Psoas muscle (tissue), 7 donors: ENCODE measurements at regions not wholly inside any gene's neighbourhood (a gene's known extent, or its start where the extent isn't known, plus 50 kb on each side); places are given as distances from the start of the nearest gene placed in this dataset.

Source experiments
- ATAC-seq, 4 donors: fragments of 200-7000 bp; cut with Tn5 transposase; one replicate each; pipeline ENCODE4 v1.9.1; 2020; ENCODE audit warnings: moderate library complexity in 3 of 4, mild to moderate bottlenecking in 2 of 4
- DNase-seq, 2 donors: peaks; one replicate each; pipeline ENCODE4 v3.0.0-alpha.2; 2020
- H3K27ac ChIP-seq: fragments of 200-600 bp; one replicate; pipeline ENCODE4 v1.8.0; 2022
- H3K27me3 ChIP-seq, 3 donors: fragments of 200-600 bp in 1 of 3; one replicate each; pipeline versions ENCODE4 v1.6.1 to v1.8.0; 2013 to 2022; ENCODE audit warnings: low read length in 2 of 3, mild to moderate bottlenecking in 2 of 3, moderate library complexity in 1 of 3; ENCODE audit not compliant: insufficient read depth in 3 of 3
- H3K36me3 ChIP-seq, 2 donors: fragments of 200-600 bp in 1 of 2; one replicate each; pipeline versions ENCODE4 v1.6.1 to v1.8.0; 2013 to 2022; ENCODE audit warnings: low read depth in 1 of 2, mild to moderate bottlenecking in 1 of 2, moderate library complexity in 1 of 2; ENCODE audit not compliant: insufficient read depth in 1 of 2
- H3K4me1 ChIP-seq: fragments of 200-600 bp; one replicate; pipeline ENCODE4 v1.8.0; 2022
- H3K4me3 ChIP-seq: fragments of 200-600 bp; one replicate; pipeline ENCODE4 v1.8.0; 2022; ENCODE audit warnings: mild to moderate bottlenecking
- H3K9me3 ChIP-seq: fragments of 200-600 bp; one replicate; pipeline ENCODE4 v1.8.0; 2022
- CTCF ChIP-seq: fragments of 200-600 bp; IDR thresholded peaks from one replicate; pipeline ENCODE4 v1.8.0; 2022; ENCODE audit warnings: antibody characterized with exemption
- WGBS, 3 donors: extraction: QIAGEN DNeasy Blood & Tissue Kit; methylation state at CpG; one replicate each; pipeline versions ENCODE4 v1.1.6 to v1.1.7; 2013; 5-methylcytosine and 5-hydroxymethylcytosine counted together
- intact Hi-C, 2 donors: fragments of 100-400 bp; cut with DNase I; formaldehyde crosslinking; loops; one replicate each; pipeline versions ENCODE4 v1.11.0 to v1.14.2; 2022
- donor health status: healthy with polysubstance abuse.
- donor health status: DM: no; HTN: no; CAD: no; lungs with moderate emphysema.
- donor health status: Bipolar disorder and iron deficiency.
- donor health status: healthy.
- donor health status: DM: yes; HTN: yes; CAD: no.
- donor health status: DM: no; HTN: no; CAD: no.
- donor health status: DM: yes; HTN: yes; CAD: no.

GRCh38 chr5:3698412-3698811 is 102.8 kb downstream of the IRX1 start:
- intact Hi-C loops: no loop called here

GRCh38 chr5:3701694-3702093 is 106.1 kb downstream of the IRX1 start:
- H3K27me3 ChIP-seq: peaks cover 0 to 3% (median 0%) of the 10 kb centered on the region in 3 donors
- WGBS, 3 donors: 52 to 58% (median 52%) methylated on average over 4 of the region's 4 CpGs

More at GRCh38 chr5:3698412-3698811, 102.8 kb downstream of the IRX1 start:
- ATAC-seq (no peak), DNase-seq (no peak)
- WGBS, 3 donors: 79 to 84% (median 83%) methylated on average over 12 of the region's 12 CpGs
- no peaks in the 10 kb centered on the region for H3K9me3 ChIP-seq
- no peak overlapping the region for H3K27ac ChIP-seq
- H3K27me3 ChIP-seq: peaks cover 0 to 3% (median 0%) of the 10 kb centered on the region in 3 donors
- no peak for TF ChIP-seq CTCF
- H3K4me1 ChIP-seq: no peaks in the 10 kb centered on the region
- no peaks in the 10 kb centered on the region for H3K36me3 ChIP-seq
- no peak overlapping the region for H3K4me3 ChIP-seq

DNA sequence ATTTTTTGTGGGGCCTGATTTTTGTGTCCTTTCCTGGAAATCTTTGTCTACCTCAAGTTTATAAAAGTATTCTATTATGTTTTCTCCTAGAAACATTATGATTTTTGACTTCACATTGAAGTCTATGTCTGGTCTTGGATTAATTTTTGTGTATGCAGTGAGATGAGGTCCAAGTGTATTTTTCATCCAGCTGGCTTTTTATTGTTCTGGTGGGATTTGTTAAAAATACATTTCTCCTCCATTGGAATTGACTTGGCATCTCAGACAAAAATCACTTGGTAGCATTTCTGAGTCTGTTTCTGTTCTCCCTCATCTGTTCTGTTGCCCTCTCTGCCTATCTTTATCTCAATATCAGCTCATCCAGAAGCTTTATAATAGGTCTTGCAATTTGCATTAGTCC is 109.0 kb downstream of the IRX1 start:
- H3K9me3 ChIP-seq: no peaks in the 10 kb centered on the region
- ATAC-seq: no peak

More at GRCh38 chr5:3701694-3702093, 106.1 kb downstream of the IRX1 start:
- Histone ChIP-seq H3K4me3 (no peak overlapping the region), H3K27ac (no peak overlapping the region), H3K4me1 (no peaks in the 10 kb centered on the region), H3K36me3 (no peaks in the 10 kb centered on the region), H3K9me3 (no peaks in the 10 kb centered on the region)
- ATAC-seq: no peak
- intact Hi-C loops: no loop called here
- DNase-seq: no peak
- TF ChIP-seq CTCF: no peak

GRCh38 chr5:3709068-3709716 is 113.6 kb downstream of the IRX1 start:
- no peak overlapping the region for H3K27ac ChIP-seq
- no peaks in the 10 kb centered on the region for H3K9me3 ChIP-seq
- no peaks in the 10 kb centered on the region for H3K36me3 ChIP-seq
- intact Hi-C loops: no loop called here
- H3K27me3 ChIP-seq: no peaks in the 10 kb centered on the region
- ATAC-seq (no peak), DNase-seq (no peak)
- 50 to 54% (median 51%) methylated on average over 11 of the region's 11 CpGs for WGBS, 3 donors
- H3K4me1 ChIP-seq: no peaks in the 10 kb centered on the region
- no peak for TF ChIP-seq CTCF
- H3K4me3 ChIP-seq: no peak overlapping the region

More for the DNA sequence above, 109.0 kb downstream of the IRX1 start:
- Histone ChIP-seq H3K4me1 (no peaks in the 10 kb centered on the region), H3K4me3 (no peak overlapping the region), H3K36me3 (no peaks in the 10 kb centered on the region), H3K27me3 (peaks cover 0 to 3% (median 0%) of the 10 kb centered on the region in 3 donors), H3K27ac (no peak overlapping the region)
- no peak for TF ChIP-seq CTCF
- DNase-seq: no peak
- intact Hi-C loops: no loop called here
